Kidney epithelial cell (primary cell): ENCODE measurements at regions not wholly inside any gene's neighbourhood (a gene's known extent, or its start where the extent isn't known, plus 50 kb on each side); places are given as distances from the start of the nearest gene placed in this dataset.

ENCODE experiments used
- DNase-seq: peaks from one replicate; pipeline ENCODE4 v3.0.0-alpha.2; 2010; ENCODE audit warnings: low read depth
- H3K27me3 ChIP-seq: 2 replicates; pipeline ENCODE4 v1.6.0; 2011; ENCODE audit warnings: low read length; ENCODE audit not compliant: control insufficient read depth, insufficient read depth
- H3K36me3 ChIP-seq: 2 replicates; pipeline ENCODE4 v1.5.1; 2011; ENCODE audit warnings: low read length; ENCODE audit not compliant: control insufficient read depth, insufficient read depth
- H3K4me3 ChIP-seq: 2 replicates; pipeline ENCODE4 v1.5.1; 2011; ENCODE audit warnings: low read depth, mild to moderate bottlenecking, control low read depth, low read length
- TF ChIP-seq, protein P1 (sequence below): IDR thresholded peaks from 2 replicates; pipeline ENCODE4 v1.5.1; 2011; ENCODE audit warnings: mild to moderate bottlenecking, moderate library complexity, low read length, control low read depth, inconsistent platforms; ENCODE audit not compliant: insufficient read depth, poor library complexity, severe bottlenecking

- Histone ChIP-seq H3K4me3 (no peak overlapping the region), H3K36me3 (no peaks in the 10 kb centered on the region), H3K27me3 (no peaks in the 10 kb centered on the region)
- DNase-seq: no peak
- TF ChIP-seq, protein P1, sequence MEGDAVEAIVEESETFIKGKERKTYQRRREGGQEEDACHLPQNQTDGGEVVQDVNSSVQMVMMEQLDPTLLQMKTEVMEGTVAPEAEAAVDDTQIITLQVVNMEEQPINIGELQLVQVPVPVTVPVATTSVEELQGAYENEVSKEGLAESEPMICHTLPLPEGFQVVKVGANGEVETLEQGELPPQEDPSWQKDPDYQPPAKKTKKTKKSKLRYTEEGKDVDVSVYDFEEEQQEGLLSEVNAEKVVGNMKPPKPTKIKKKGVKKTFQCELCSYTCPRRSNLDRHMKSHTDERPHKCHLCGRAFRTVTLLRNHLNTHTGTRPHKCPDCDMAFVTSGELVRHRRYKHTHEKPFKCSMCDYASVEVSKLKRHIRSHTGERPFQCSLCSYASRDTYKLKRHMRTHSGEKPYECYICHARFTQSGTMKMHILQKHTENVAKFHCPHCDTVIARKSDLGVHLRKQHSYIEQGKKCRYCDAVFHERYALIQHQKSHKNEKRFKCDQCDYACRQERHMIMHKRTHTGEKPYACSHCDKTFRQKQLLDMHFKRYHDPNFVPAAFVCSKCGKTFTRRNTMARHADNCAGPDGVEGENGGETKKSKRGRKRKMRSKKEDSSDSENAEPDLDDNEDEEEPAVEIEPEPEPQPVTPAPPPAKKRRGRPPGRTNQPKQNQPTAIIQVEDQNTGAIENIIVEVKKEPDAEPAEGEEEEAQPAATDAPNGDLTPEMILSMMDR: no peak
Measured at GRCh38 chr6:97626671-97627441, 343.8 kb upstream of the MMS22L start.

DNA sequence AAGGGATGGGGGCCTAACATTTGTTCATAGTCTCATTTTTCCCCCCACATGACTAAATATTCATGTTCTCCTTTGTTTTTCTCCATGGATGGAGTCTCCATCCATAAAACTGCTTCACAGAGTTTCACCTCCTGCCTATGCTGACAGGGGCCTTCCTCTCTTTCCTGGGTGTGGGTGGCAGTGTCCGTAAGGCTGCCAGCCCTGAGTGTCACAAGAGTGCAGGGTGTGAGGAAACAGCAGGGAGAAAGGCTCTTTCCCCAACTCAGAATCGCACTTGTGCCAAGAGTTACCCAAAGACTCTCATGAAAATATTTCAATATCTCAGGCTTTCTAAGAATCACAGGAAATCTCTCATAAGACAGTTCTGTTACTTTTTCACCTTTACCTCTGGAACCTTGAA lies 346.2 kb upstream of the MMS22L start:
- no peak for DNase-seq
- H3K36me3 ChIP-seq: no peaks in the 10 kb centered on the region
- TF ChIP-seq, protein P1: no peak
- H3K27me3 ChIP-seq: no peaks in the 10 kb centered on the region
- H3K4me3 ChIP-seq: no peak overlapping the region

- Histone ChIP-seq H3K36me3 (no peaks in the 10 kb centered on the region), H3K4me3 (no peak overlapping the region), H3K27me3 (no peaks in the 10 kb centered on the region)
- no peak for DNase-seq
- TF ChIP-seq, protein P1: no peak
Measured at GRCh38 chr6:97630604-97631003, 347.6 kb upstream of the MMS22L start.

- TF ChIP-seq, protein P1: no peak
- no peaks in the 10 kb centered on the region for H3K27me3 ChIP-seq
- no peak overlapping the region for H3K4me3 ChIP-seq
- DNase-seq: no peak
- H3K36me3 ChIP-seq: no peaks in the 10 kb centered on the region
Measured at GRCh38 chr6:97632341-97632740, 349.3 kb upstream of the MMS22L start.

DNA sequence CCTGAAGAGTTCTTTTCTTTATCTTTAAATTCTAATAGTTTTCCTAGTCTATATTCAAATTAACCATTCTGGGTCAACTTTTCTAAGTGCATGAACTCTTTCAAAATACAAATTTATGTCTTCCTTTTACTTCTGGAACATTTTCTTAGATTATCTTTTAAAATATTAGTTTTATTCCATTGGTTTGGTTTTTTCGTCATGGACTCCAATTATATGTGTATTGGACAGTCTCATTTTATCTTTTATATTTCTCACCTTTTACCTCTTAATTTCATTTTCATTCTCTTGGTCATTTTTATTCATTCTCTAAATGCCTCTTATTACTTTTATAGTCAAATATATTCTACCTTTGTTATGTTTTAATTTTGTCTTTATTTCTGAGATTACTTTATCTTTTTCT lies 356.7 kb upstream of the MMS22L start:
- no peak for DNase-seq

More for the DNA sequence above, 356.7 kb upstream of the MMS22L start:
- no peaks in the 10 kb centered on the region for H3K36me3 ChIP-seq
- H3K27me3 ChIP-seq: no peaks in the 10 kb centered on the region
- TF ChIP-seq, protein P1: no peak
- no peak overlapping the region for H3K4me3 ChIP-seq
